Choroid plexus epithelial cell (primary cell): ENCODE measurements at regions not wholly inside any gene's neighbourhood (a gene's known extent, or its start where the extent isn't known, plus 50 kb on each side); places are given as distances from the start of the nearest gene placed in this dataset.

Experiments used
- DNase-seq: peaks from one replicate; pipeline ENCODE4 v3.0.0-alpha.2; 2010; ENCODE audit warnings: low read depth
- H3K4me3 ChIP-seq: 2 replicates; pipeline ENCODE4 v1.5.1; 2011; ENCODE audit warnings: low read depth, mild to moderate bottlenecking, control low read depth, low read length, moderate library complexity
- CTCF ChIP-seq: conservative IDR thresholded peaks from 2 replicates; pipeline ENCODE4 v1.5.1; 2011; ENCODE audit warnings: low read depth, mild to moderate bottlenecking, control low read depth, inconsistent platforms, low read length, moderate library complexity

DNA sequence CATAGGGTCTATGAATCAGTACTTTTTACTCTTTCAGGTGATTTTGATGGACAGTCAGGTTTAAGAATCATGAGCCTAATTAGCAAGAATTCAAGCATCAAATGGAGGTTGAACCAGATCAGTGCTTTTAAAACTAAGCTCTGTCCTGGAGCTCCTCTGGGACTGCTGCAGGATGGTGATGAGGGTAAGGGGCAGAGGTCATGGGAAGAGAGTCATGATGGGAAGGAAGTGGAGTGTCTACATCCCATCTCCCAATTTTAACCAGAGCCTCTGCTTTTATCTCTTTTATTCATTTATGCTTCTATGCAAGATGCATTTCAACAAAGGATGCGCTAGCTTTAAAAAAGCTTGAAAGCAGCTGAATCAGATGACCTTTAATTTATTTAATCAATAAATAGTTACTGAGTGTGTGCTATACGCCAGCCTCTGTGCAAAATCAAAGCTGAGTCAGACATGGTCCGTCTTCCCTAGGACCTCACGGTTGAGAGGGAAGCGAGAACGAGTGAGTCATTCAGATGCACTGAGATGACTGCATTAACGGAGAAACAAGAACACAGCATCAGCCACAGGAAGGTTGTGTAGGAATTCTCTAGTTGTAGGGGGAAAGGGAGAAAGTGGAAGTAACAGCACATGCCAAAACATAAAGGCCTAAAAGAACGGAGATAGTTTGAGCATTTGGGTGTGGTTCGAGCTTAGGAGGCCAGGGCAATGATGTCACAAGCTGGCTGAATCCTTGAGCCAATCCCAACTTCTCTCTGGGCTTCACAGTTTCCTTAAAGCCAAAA, 441.6 kb upstream of the BRINP1 start:
- H3K4me3 ChIP-seq = no peak overlapping the region
- peak; percentile 1 for DNase-seq
- TF ChIP-seq CTCF = no peak

- no peak for DNase-seq
- no peak overlapping the region for H3K4me3 ChIP-seq
- no peak for TF ChIP-seq CTCF
Measured at GRCh38 chr9:119803679-119804078, 434.4 kb upstream of the BRINP1 start.

GRCh38 chr9:119802621-119803020, 433.4 kb upstream of the BRINP1 start:
- no peak overlapping the region for H3K4me3 ChIP-seq
- DNase-seq = no peak
- no peak for TF ChIP-seq CTCF

DNA sequence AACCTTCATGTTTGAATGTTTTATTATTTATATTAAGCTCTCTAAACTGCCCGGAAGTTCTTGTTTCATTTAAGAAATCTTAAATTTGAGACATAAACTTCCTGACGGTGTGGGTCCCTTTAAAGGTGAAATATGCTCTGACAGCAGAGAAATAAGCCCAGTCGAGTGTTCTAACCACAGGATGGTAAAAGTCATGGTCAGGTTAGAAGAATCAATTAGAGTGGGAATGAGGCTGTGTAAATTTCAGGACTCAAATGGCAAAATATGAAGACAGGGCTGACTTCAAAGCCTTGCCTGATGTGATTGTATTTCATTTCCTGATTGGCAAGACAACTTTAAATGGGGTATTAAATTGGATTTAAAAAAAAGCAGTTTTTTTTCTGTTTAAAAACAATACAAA, 432.9 kb upstream of the BRINP1 start:
- no peak for DNase-seq
- no peak for TF ChIP-seq CTCF
- H3K4me3 ChIP-seq = no peak overlapping the region

- H3K4me3 ChIP-seq = no peak overlapping the region
- DNase-seq = no peak
- TF ChIP-seq CTCF = no peak
Measured at GRCh38 chr9:119801311-119801710, 432.1 kb upstream of the BRINP1 start.

DNA sequence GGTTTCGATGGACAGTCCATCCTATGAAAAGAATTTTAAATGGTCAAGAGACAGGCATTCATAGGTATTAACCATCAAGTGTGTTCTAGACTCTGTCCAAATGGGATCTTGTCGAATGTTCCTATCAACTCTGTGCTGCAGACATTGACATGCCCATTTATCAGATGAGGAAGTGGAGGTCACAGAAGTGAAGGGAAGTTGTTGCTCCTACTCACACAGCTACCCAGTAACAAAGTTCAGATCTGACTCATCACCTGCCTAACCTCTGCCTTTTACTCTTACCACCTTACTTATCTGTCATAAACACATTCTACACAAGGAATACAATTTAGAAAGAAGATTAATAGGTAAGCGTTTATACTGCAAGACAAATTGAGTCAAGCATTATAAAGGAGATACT, 426.2 kb upstream of the BRINP1 start:
- no peak for TF ChIP-seq CTCF
- H3K4me3 ChIP-seq = no peak overlapping the region
- DNase-seq = no peak

DNA sequence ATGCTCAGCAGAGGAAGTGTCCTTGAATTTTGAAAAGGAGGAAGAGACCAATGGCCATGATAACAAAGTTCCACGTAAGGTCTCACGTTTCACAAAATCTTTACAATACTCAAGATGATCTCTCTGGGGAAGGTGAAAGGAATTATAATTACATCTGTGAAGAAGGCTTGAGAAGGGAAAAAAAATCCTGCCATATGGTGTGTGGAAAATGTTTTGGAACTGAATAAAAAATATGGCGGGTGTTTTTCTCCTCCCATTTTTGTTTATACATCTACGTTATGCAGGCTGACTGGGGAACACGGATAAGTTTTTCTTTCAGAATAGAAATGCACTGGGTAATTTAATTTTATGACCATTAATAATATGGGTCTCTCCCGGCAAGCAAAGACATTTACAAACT, 425.6 kb upstream of the BRINP1 start:
- TF ChIP-seq CTCF = no peak
- H3K4me3 ChIP-seq = no peak overlapping the region
- no peak for DNase-seq
